Pancreas (tissue), 10 donors: ENCODE measurements at regions not wholly inside any gene's neighbourhood (a gene's known extent, or its start where the extent isn't known, plus 50 kb on each side); places are given as distances from the start of the nearest gene placed in this dataset.

Source experiments
- ATAC-seq, 4 donors: fragments of 200-7000 bp; cut with Tn5 transposase; one replicate each; pipeline versions ENCODE4 v1.8.0 to v1.9.1; 2020; ENCODE audit warnings: mild to moderate bottlenecking in 4 of 4, moderate library complexity in 4 of 4
- DNase-seq, 6 donors: peaks; one replicate each; pipeline ENCODE4 v3.0.0-alpha.2; 2020
- FAIRE-seq: peaks from 2 replicates; lab custom pipeline; 2012; peaks lifted over from hg19 to GRCh38; lab: Jason Lieb, UNC
- H3K27ac ChIP-seq, 4 donors: fragments of 200-600 bp; sonication (generic); 1 replicate in 3 of 4; 2 replicates in 1 of 4; pipeline versions ENCODE4 v1.5.0 to v1.8.0; 2020
- H3K27me3 ChIP-seq, 4 donors: fragments of 200-600 bp; one replicate each; pipeline ENCODE4 v1.8.0; 2021
- H3K36me3 ChIP-seq, 3 donors: fragments of 200-600 bp; sonication (generic) in 1 of 3; one replicate each; pipeline versions ENCODE4 v1.5.0 to v1.8.0; 2020 to 2021
- H3K4me1 ChIP-seq, 3 donors: fragments of 200-600 bp; one replicate each; pipeline ENCODE4 v1.8.0; 2021
- H3K4me3 ChIP-seq, 4 donors: fragments of 200-600 bp; sonication (generic) in 2 of 4; one replicate each; pipeline versions ENCODE4 v1.5.0 to v1.8.0; 2020 to 2021
- H3K9me3 ChIP-seq, 4 donors: fragments of 200-600 bp; one replicate each; pipeline ENCODE4 v1.8.0; 2021
- WGBS, 2 donors: extraction: QIAGEN DNeasy Blood & Tissue Kit; methylation state at CpG; one replicate each; pipeline ENCODE4 v1.1.7; 2013; 5-methylcytosine and 5-hydroxymethylcytosine counted together
- intact Hi-C, 3 donors: fragments of 100-400 bp; cut with DNase I; formaldehyde crosslinking; loops; one replicate each; pipeline versions ENCODE4 v1.11.1 to v1.14.2; 2022
- TF ChIP-seq, protein P1 (sequence below), 4 donors: fragments of 200-600 bp; sonication (generic) in 3 of 4; IDR thresholded peaks; one replicate each; pipeline versions ENCODE4 v1.5.0 to v1.8.0; 2021; ENCODE audit warnings: antibody characterized with exemption in 4 of 4
- donor health status: healthy with polysubstance abuse.
- donor health status: DM: no; HTN: no; CAD: no; lungs with moderate emphysema.
- donor health status: DM: no; HTN: no; CAD: no.
- donor health status: control.
- donor health status: control.
- donor health status: Bipolar disorder and iron deficiency.
- donor health status: DM: yes; HTN: yes; CAD: no.
- donor health status: DM: no; HTN: no; CAD: no.
- donor health status: DM: no; HTN: no; CAD: no.
- donor health status: DM: yes; HTN: yes; CAD: no.

DNA sequence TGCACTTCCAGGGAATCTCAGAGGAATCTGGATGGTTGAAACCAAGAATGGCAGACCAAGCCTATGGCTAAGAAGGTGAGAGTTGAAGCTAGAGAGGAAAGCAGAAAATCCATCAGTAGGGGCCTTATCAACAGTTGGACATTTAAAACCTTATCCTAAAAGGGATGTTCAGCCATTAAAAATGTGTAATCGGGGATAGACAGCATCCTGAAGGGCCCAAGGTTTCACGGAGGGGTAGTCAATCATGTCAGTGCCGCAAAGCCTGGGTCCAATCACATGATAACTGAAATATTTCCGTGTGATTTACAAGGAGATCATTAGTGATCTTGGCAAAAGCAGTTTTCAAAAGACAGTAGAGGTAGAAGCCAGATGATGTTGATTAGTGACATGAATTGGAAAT lies 61.9 kb upstream of the ELOVL6 start:
- 57 to 67% methylated on average over 4 of the region's 4 CpGs for WGBS, 2 donors
- Histone ChIP-seq H3K27me3 (no peaks in the 10 kb centered on the region), H3K4me3 (no peak overlapping the region), H3K27ac (no peak overlapping the region), H3K9me3 (no peaks in the 10 kb centered on the region), H3K36me3 (no peaks in the 10 kb centered on the region), H3K4me1 (no peaks in the 10 kb centered on the region)
- FAIRE-seq (no peak), DNase-seq (no peak), ATAC-seq (no peak)
- intact Hi-C loops, result no loop called here
- TF ChIP-seq, protein P1, sequence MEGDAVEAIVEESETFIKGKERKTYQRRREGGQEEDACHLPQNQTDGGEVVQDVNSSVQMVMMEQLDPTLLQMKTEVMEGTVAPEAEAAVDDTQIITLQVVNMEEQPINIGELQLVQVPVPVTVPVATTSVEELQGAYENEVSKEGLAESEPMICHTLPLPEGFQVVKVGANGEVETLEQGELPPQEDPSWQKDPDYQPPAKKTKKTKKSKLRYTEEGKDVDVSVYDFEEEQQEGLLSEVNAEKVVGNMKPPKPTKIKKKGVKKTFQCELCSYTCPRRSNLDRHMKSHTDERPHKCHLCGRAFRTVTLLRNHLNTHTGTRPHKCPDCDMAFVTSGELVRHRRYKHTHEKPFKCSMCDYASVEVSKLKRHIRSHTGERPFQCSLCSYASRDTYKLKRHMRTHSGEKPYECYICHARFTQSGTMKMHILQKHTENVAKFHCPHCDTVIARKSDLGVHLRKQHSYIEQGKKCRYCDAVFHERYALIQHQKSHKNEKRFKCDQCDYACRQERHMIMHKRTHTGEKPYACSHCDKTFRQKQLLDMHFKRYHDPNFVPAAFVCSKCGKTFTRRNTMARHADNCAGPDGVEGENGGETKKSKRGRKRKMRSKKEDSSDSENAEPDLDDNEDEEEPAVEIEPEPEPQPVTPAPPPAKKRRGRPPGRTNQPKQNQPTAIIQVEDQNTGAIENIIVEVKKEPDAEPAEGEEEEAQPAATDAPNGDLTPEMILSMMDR (IDR thresholded peaks at IDR 0.05), result no peak

DNA sequence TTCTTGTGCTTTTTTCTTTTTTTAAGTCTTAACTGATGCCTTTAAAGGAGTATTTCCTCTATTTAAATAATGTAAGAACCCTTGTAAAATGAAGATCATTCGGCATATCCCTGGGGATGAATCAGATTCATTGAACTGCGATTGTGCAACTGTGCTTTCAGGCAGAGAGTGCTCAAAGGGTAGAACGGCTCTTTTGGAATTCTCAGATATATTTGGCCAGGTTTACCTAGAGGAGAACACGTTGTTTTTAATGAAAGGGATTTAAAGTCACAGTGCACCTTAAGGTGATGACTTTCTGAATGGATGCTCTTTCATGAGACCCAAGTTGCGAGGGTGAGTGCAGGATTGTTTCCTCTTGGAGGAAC lies 51.6 kb upstream of the ELOVL6 start:
- H3K4me1 ChIP-seq, result no peaks in the 10 kb centered on the region
- intact Hi-C loops, result no loop called here
- FAIRE-seq (no peak), ATAC-seq (no peak), DNase-seq (no peak)
- H3K9me3 ChIP-seq, result no peaks in the 10 kb centered on the region
- no peaks in the 10 kb centered on the region for H3K27me3 ChIP-seq
- WGBS, 2 donors, result 54 to 55% methylated on average over 5 of the region's 5 CpGs
- no peak overlapping the region for H3K27ac ChIP-seq
- H3K36me3 ChIP-seq, result no peaks in the 10 kb centered on the region
- TF ChIP-seq, protein P1 (IDR thresholded peaks at IDR 0.05), result no peak
- no peak overlapping the region for H3K4me3 ChIP-seq

DNA sequence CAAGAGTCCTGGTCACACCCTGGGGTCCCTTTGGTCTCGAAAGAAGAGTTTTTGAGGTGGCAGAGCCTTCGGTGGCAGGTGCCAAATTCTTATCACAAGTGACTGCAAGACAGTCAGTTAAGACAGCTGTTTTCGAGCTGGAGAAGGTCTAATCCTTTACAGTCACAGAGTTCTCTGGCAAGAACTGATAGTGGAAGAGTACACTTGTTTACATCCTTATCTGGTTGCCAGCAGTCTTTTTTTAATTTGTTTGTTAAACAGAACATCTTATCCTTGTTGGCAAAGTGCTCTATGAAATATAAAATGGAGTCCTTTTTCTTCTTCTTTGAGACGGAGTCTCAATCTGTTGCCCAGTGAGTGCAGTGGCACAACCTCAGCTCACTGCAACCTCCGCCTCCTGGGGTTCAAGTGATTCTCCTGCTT lies 50.4 kb upstream of the ELOVL6 start:
- Histone ChIP-seq H3K36me3 (no peaks in the 10 kb centered on the region), H3K4me3 (no peak overlapping the region), H3K27me3 (no peaks in the 10 kb centered on the region), H3K27ac (no peak overlapping the region), H3K9me3 (no peaks in the 10 kb centered on the region), H3K4me1 (no peaks in the 10 kb centered on the region)
- TF ChIP-seq, protein P1 (IDR thresholded peaks at IDR 0.05), result no peak
- intact Hi-C loops, result no loop called here
- 56 to 60% methylated on average over 5 of the region's 5 CpGs for WGBS, 2 donors
- DNase-seq, result no peak
- ATAC-seq, result no peak
- no peak for FAIRE-seq
